ENCODE measurements at regions not wholly inside any gene's neighbourhood (a gene's known extent, or its start where the extent isn't known, plus 50 kb on each side); places are given as distances from the start of the nearest gene placed in this dataset.

DNA sequence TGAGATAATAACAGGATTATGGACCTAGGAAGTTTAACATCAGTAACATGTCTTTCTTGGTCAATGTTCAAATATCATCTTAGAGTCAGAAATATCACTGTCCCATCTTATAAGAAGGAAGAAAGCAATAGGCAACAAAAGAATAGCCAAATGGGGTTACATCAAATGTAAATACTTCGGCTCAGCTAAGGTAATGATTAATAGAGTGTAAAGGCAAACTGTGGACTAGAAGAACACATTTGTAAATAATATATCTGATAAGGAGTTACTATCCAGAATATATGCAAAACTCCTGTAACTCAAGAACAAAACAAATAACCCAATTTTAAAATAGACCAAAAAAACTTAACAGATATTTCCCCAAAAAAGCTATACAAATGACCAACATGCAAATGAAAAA, 630.3 kb downstream of the RPS29 start:
- TF ChIP-seq, protein P1, sequence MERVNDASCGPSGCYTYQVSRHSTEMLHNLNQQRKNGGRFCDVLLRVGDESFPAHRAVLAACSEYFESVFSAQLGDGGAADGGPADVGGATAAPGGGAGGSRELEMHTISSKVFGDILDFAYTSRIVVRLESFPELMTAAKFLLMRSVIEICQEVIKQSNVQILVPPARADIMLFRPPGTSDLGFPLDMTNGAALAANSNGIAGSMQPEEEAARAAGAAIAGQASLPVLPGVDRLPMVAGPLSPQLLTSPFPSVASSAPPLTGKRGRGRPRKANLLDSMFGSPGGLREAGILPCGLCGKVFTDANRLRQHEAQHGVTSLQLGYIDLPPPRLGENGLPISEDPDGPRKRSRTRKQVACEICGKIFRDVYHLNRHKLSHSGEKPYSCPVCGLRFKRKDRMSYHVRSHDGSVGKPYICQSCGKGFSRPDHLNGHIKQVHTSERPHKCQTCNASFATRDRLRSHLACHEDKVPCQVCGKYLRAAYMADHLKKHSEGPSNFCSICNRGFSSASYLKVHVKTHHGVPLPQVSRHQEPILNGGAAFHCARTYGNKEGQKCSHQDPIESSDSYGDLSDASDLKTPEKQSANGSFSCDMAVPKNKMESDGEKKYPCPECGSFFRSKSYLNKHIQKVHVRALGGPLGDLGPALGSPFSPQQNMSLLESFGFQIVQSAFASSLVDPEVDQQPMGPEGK (CRISPR knock-in tag; IDR thresholded peaks at IDR 0.05; ENCODE audit: borderline replicate concordance) = no peak
- no peak for TF ChIP-seq TCF4 (CRISPR knock-in tag; IDR thresholded peaks at IDR 0.05; ENCODE audit: borderline replicate concordance)
- no peak for TF ChIP-seq ARNTL (CRISPR knock-in tag; IDR thresholded peaks at IDR 0.05; ENCODE audit: borderline replicate concordance, low read depth)
- no peak for TF ChIP-seq ZNF70 (CRISPR knock-in tag; IDR thresholded peaks at IDR 0.05)
- TF ChIP-seq ZC3H10 (CRISPR knock-in tag; IDR thresholded peaks at IDR 0.05) = no peak
- TF ChIP-seq ZNF565 (CRISPR knock-in tag; conservative IDR thresholded peaks at IDR 0.05; ENCODE audit: low read depth) = no peak
- TF ChIP-seq ZFP30 (CRISPR knock-in tag; IDR thresholded peaks at IDR 0.05) = no peak
- TF ChIP-seq ISL1 (CRISPR knock-in tag; IDR thresholded peaks at IDR 0.05) = no peak
- no peak for TF ChIP-seq ZFP3 (CRISPR knock-in tag; IDR thresholded peaks at IDR 0.05)
- TF ChIP-seq ESRRG (CRISPR knock-in tag; IDR thresholded peaks at IDR 0.05) = no peak
- no peak for TF ChIP-seq RARB (CRISPR knock-in tag; IDR thresholded peaks at IDR 0.05)
- no peak for TF ChIP-seq BACH2 (CRISPR knock-in tag; IDR thresholded peaks at IDR 0.05; ENCODE audit: borderline replicate concordance)
- TF ChIP-seq, protein P2, sequence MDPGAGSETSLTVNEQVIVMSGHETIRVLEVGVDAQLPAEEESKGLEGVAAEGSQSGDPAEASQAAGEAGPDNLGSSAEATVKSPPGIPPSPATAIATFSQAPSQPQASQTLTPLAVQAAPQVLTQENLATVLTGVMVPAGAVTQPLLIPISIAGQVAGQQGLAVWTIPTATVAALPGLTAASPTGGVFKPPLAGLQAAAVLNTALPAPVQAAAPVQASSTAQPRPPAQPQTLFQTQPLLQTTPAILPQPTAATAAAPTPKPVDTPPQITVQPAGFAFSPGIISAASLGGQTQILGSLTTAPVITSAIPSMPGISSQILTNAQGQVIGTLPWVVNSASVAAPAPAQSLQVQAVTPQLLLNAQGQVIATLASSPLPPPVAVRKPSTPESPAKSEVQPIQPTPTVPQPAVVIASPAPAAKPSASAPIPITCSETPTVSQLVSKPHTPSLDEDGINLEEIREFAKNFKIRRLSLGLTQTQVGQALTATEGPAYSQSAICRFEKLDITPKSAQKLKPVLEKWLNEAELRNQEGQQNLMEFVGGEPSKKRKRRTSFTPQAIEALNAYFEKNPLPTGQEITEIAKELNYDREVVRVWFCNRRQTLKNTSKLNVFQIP (CRISPR knock-in tag; IDR thresholded peaks at IDR 0.05; ENCODE audit: borderline replicate concordance, low read depth) = no peak

Data from SK-N-SH treated with all-trans-retinoic acid at 6 μM for 48 hours (cell line).